ENCODE measurements at regions not wholly inside any gene's neighbourhood (a gene's known extent, or its start where the extent isn't known, plus 50 kb on each side); places are given as distances from the start of the nearest gene placed in this dataset.
"Not testable (repeated sequence)": the region's sequence is repeated elsewhere in the genome, so short reads cannot be mapped to it uniquely, and the experiment has no call there.

DNA sequence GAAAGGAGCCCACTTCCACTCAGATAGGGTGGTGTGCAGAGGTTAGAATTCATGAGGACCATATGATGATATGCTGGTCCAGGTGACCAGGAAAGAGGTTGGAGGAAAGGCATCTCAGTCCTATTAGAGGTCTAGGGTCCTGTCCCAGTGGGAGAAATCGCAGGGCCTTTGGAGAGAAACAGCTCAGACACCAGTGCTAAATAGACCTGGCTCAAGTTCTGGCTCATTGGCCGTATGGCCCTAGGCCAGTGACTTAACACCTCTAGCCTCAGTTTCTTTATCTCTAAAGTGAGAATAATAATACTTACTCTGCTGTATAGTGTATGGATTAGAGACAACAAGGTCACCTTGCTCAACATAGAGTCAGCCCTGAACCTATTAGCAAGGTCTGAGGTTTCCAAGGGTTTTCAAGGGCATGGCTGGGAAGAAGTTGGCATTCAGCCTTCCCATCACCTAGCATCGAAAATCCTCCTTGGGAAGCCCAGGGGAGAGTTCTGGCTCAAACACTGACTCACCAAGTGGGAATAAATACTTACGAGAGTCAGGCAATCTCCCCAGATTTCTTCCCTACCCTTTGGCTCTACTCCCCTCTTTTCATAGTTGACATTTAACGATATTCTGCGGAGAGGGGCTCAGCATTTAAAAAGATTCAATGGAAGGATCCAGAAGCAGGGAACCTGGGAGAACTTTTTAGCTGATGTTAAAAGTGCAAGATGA lies 473.1 kb upstream of the PODXL start:
- no peak for DNase-seq

DNA sequence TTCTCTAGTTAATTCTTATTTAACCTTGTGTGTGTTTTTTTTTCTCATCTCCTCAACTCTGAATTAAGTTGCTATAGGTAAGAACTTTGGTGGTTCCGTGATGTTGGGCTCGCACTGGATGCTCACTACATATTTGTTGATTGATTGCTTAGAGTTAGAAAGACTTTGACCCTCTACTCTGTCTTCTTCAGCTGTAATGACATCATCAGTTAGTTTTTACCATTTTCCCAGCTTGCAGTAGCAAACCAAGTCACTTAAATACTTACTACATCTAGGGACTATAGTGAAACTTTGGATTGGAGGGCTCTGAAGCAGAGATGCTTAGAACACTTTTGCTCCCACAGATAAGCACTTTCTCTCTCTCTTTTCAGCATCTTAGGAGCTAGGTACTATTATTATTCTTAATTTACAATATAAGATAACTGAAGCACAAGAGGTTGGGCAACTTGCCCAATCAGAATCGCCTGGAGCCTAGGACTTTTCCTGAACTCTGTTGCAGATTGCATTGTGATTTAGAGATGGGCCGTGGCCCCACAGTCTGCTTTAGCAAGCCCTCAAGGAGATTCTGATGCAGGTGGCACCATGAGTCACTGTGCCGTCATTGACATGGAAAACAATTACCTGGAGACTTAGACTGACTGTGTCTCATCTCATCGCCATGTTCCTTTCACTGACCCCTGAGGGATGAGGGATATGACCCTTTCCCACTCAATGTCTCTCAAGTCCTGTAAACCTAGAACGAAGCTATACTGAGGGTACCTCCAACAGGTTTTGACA lies 471.9 kb upstream of the PODXL start:
- no peak for DNase-seq

DNA sequence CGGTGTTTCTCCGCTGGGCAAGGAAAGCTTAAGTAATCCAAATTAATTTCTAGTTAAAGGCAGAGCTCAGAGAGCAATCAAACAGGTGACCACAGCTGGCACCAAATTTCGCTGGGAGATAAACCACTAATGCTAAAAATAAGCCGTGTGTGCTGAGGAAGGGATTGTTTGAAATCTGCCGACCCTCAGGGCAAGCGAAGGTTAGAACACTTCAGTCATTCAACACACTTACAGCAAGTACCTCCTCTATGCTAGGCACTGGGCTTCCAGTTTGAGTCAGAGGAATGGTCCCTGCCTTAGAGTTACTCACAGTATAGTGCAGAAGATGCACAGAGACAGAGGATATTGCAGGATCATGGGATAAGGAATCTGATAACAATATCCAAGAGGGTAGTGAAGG lies 467.9 kb upstream of the PODXL start:
- no peak for DNase-seq

DNA sequence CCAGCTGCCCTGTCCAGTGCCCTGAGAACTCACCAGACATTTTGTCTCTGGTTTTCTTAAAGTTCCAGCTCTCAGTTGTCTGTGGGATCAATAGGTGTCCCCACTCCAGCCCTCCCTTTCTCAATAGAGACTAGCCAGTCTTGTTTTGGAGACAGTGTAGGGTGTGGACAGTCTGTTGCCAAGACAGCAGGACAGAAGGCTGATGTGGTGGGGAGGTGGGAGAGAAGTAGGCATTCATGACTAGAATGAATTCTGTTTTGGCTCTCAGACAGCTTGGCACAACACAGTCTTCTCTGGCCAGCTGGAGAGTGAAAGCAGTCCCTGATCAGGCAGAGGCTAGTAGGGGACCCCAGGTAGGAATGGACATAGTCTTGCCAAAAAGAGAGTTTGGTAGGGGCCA lies 467.0 kb upstream of the PODXL start:
- no peak for DNase-seq

DNA sequence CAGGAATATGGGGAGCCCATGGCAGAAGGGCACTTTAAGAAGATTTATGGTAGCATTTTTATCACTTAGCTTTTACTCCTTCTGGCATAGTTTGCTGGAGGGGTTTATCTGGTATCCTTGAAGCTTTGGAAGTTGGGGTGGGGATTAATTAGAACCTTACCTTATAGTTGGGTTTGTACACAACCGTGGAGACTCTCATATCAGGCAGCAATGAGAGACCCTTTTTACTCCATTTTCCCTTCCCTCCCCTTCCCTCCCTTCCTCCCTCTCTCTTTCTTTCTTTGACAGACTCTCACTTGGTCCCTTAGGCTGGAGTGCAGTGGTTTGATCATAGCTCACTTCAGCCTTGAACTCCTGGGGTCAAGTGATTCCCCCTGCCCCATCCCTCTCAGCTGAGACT lies 465.8 kb upstream of the PODXL start:
- no peak for DNase-seq

- no peak for DNase-seq
Measured at GRCh38 chr7:132019703-132020102, 463.3 kb upstream of the PODXL start.

DNA sequence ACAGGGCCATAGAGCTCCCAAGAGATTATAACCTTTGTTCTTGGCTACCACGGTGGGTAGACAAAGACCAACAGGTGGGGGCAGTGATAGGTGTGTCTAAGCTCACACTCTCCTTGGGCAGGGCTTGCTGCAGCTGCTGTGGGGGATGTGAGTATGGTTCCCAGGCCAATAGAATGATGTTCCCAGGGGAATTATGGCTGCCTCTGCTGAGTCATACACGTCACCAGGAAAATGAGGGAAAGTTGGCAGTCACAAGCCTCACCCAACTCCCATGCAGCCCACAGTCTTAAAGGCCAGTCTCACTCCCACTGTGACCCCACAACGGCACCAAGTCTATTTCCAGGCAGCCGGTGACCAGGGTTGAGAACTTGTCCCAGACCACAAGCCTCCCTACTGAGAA lies 453.4 kb upstream of the PODXL start:
- DNase-seq, result no peak

- no peak for DNase-seq
Measured at GRCh38 chr7:132004529-132004928, 448.1 kb upstream of the PODXL start.

DNA sequence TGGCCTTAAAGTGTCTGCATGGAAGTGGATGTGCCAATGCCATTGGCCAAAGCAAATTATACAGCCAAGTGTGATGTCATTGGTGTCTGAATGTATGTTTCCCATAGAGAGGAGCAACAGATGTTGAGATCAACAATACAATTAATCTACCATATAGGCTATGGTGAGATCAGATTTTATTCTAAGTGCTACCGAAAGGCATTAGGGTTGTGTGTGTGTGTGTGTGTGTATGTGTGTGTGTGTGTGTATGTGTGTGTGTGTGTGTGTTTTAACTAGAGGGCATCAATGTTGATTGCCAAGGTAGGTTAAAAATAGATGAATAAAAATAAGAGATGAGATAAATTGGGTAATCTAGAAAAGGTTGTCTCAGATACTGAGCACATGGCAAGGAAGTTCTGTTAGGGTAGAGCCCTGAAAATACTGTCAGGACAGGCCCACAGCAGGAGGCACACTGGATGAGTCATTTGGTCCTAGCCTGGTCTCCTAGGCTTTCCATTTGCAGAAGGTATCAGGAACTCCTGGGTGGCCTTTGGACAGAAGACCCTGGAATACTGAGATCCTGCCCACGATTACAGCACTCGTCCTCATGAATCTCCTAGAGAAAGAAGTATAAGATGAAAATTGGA lies 446.0 kb upstream of the PODXL start:
- no peak for DNase-seq

DNA sequence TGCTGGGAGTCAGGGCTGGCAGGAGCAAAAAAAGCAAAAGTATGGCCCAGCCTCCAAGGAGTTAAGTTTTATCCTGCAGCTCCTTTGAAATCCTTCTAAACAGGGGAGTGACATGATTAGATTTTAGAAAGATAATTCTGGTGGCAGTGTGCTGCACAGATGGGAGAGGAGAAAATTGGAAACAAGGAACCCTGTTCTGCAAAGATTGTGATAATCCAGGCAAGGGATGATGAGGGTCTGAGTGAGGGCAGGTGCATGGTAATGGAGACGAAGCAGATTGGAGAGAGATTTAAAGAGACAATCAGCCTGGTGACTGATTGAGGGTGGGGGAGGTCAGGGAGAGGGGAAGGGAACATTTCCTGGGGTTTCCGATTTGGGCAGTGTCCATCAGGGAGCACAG lies 444.7 kb upstream of the PODXL start:
- no peak for DNase-seq

GRCh38 chr7:131999193-131999592 lies 442.8 kb upstream of the PODXL start:
- no peak for DNase-seq

GRCh38 chr7:131995324-131995723 lies 438.9 kb upstream of the PODXL start:
- DNase-seq, result no peak

- not testable (repeated sequence) for DNase-seq
Measured at GRCh38 chr7:131981069-131981468, 424.6 kb upstream of the PODXL start.

DNA sequence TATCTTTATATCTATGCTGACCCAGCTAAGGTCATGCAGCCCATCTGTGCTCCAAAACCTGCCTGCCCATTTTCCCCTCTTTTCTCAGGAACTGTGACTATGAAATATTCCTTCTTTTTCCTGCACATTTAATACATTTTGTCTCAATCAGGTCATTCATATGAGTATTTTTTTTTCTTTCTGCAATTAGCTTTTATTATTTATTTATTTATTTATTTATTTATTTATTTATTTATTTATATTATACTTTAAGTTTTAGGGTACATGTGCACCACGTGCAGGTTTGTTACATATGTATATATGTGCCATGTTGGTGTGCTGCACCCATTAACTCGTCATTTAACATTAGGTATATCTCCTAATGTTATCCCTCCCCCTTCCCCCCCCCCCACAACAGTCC lies 421.7 kb upstream of the PODXL start:
- not testable (repeated sequence) for DNase-seq

DNA sequence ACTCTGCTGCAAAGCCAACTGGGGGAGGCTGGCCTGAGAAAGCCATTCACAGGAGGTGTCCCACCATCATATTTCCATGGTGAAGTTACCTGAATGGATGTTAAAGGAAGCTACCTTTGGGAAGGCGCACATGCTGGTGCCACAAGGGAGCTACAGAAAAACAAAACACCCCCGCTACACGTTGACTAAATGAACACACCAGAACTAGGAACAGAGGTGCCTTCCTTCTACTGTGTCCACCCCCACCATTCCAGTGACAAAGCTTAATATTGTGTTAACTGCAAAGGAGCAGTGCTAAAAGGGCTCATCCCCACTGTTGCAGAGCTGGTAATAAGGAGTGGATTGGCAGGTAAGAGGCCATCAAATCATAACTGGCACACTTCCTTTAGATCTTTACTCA lies 420.0 kb upstream of the PODXL start:
- DNase-seq, result no peak

- DNase-seq, result no peak
Measured at GRCh38 chr7:131974671-131975070, 418.2 kb upstream of the PODXL start.

- no peak for DNase-seq
Measured at GRCh38 chr7:131972251-131972650, 415.8 kb upstream of the PODXL start.

- no peak for DNase-seq
Measured at GRCh38 chr7:131970602-131971001, 414.2 kb upstream of the PODXL start.

GRCh38 chr7:131969560-131969959 lies 413.1 kb upstream of the PODXL start:
- no peak for DNase-seq

- DNase-seq, result no peak
Measured at GRCh38 chr7:131967216-131967730, 410.8 kb upstream of the PODXL start.

GRCh38 chr7:131964203-131964602 lies 407.8 kb upstream of the PODXL start:
- no peak for DNase-seq

DNA sequence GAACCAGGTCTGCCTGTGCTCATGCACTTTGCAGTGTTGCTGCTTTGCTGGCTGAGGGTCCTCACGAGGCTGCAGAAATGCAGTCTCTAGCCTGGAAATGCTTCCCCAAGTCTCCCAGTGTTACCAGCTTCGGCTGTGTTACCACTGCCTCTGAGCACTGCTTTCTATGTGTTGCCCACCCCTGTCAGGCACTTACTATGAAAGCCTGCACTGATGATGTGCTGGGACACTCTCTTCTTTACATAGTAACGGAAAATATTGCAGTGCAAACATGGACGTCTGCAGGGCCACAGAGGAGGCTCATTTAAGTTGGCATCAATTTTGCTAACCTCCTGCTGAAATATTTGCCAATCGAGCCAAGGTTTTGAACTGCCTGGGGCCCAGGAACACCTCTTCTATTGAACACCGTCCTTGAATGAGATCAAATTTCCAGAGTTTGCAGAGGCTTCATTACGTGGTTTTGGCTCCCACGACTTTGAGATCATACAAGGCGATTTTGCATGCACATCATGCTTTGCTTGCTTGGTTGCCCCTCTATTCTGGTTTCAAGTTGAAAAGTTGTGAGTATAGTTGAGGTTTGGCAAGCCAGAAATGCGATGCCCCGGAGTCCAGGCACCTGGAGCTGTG lies 404.7 kb upstream of the PODXL start:
- DNase-seq, result no peak

DNA sequence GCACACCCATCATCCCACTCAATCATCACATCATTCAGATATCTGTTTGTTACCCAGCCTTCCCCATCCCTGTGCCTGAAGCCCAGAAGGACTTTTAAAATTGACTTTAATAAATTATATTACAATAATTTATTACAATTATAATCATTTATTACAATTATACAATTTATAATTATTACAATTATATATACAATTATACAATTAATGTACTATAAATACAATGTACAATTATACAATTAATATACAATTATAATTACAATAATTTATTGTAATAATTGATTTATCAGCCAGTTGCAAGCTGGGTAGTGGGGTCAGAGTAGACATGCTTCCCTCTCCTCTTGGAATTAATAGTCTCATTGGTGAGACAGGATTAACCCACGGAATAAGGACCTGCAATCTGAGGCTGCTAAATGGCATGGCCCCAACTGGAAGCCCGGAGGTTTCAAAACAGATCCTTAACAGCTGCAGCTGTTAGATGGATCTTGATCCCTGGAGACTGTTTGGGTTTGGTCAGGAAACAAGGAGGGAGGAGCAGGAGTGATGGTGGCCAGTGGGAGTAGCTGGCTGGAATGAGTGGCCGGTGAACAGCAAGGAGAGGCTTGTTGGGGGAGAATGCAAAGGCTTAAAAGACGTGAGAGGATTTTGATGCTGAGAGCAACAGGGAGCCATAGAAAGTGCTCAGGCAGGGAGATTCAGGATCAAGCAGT lies 402.8 kb upstream of the PODXL start:
- no peak for DNase-seq

Measured in CD4-positive, alpha-beta T cell treated with Interleukin-12 subunit alpha and Interleukin-12 subunit beta, for 1 hour (primary cell).